ENCODE measurements at regions not wholly inside any gene's neighbourhood (a gene's known extent, or its start where the extent isn't known, plus 50 kb on each side); places are given as distances from the start of the nearest gene placed in this dataset.

DNA sequence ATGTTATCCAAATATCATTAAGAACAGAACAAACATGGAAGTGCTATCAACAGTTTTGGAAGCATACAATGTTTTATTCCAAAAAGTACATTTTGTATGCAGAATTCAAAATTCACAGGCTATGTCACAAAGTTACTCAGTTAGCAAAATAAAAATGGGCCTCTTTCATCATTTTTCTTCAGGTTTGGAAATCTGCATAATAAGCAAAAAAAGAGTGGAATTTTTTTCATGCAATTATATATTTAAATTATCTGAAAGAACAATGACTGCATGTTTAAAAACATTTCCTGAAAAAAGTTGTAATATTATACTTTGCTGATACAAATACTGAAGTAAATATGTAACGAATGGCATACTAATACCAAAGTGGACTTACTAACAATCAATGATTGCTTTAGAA, 161.2 kb upstream of the MBL2 start:
- DNase-seq = no peak

- DNase-seq = no peak
Observed at GRCh38 chr10:52927678-52928077, 155.1 kb upstream of the MBL2 start.

- DNase-seq = peak; percentile 59
Observed at GRCh38 chr10:52923520-52923919, 150.9 kb upstream of the MBL2 start.

DNA sequence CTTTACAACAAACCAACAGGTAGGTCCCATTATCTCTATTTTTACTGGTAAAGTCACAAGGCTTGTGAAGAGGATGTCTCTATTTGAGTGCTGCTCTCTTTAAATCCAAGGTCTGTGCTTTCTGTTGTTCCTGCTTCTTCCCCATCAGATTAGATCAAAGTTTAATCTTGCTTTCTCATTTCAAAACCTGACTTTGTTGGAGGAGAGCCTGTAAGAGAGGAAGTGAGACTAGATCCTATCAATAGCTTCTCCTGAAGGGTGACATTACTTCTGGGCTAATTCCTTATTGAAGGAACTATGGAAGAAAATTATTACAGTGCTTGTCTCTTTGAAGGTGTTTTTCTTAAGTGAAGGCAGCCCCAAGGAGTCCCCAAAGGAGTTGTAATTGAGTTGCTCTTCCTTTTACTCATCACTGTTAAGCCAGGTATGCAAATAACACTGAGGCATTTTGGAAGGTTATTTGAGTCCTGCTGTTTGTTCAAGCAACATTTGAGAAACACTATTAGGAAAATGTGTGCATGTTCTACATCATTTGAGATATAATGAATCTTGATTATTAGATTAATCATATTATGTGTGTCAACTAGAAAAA, 146.2 kb upstream of the MBL2 start:
- DNase-seq = no peak

- DNase-seq = no peak
Observed at GRCh38 chr10:52915391-52915790, 142.8 kb upstream of the MBL2 start.

DNA sequence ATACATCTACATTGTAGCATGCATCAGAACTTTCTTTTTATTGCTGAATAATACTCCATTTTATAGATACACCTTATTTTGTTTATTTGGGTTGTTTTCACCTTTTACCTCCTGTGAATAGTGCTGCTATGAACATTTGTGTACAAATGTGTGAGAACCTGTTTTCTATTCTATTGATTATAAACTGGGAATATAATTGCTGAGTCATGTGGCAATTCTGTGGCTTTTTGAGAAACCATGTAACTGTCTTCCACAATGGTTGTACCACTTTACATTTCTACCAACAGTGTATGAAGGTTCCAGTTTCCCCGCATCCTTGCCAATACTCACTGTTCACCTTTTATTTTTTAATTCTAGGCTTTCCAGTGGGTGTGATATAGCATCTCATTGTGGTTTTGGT, 138.6 kb upstream of the MBL2 start:
- DNase-seq = no peak

DNA sequence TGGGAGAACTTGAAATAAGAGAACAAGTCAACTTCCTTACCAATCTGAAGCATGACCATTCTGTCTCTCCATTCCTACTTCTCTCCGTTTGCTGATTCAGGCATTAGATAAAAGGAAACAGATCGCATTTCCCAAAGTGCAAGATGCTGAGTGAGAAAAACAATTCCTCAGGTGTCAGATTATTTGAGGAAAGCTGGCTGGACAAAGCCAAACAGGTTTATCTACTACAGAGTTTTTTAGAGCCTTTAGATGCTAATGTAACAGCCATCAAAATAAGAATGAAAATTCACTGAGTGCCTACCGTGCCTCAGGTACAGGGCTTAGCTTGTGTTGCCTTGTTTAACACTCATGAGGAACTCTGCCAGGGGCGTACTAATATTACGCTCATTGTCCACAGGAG, 135.9 kb upstream of the MBL2 start:
- DNase-seq = no peak

GRCh38 chr10:52906046-52906445, 133.5 kb upstream of the MBL2 start:
- DNase-seq = no peak

DNA sequence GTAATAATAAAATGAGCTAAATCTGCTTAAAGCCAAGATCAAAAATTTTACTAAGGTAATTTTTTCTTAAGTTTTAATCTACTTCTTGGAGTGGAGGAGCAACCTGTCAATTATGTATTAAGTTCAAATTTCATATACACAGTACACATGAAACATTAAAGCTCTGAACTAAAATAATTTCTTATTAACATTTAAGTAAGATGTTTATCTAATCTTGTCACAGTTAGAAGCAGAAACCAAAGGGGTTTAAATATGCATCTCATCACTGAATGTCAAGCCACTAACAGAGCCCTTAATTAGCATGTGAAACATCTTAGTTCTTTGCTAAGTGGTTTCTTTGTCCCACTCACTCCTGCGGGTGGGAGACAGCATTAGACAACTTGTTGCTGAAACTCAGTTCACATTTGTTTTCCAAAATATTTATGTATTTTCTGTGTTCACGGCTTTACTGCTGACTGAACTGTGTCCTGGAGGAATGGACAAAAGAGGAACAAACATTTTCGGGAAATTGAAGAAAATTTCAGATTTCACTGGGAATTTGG, 130.9 kb upstream of the MBL2 start:
- DNase-seq = no peak

DNA sequence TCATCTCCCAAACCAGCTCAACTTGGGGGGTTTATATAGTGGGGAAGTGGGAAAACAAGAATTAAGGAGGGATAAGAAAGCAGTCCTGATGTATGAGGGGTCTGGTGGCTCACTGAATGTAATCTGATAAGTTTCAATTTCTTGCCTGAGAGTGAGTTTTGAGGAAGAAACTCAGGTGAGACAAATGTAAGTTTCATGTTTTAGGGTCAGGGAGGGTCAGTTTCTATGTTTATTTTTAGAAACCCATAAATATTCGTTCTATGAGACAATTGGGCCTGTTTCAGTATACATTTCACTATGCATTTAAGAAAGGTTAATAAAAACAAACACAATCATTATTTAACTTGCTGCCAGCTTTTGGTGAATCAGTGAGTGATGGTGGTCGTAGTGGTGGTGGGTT, 128.0 kb upstream of the MBL2 start:
- no peak for DNase-seq

- DNase-seq = no peak
Observed at GRCh38 chr10:52897162-52897561, 124.6 kb upstream of the MBL2 start.

- DNase-seq = no peak
Observed at GRCh38 chr10:52895059-52895458, 122.5 kb upstream of the MBL2 start.

GRCh38 chr10:52890281-52890680, 117.7 kb upstream of the MBL2 start:
- DNase-seq = no peak

GRCh38 chr10:52889611-52890010, 117.0 kb upstream of the MBL2 start:
- DNase-seq = no peak

GRCh38 chr10:52883996-52884871, 111.7 kb upstream of the MBL2 start:
- peak; percentile 90 for DNase-seq

GRCh38 chr10:52879091-52879807, 106.7 kb upstream of the MBL2 start:
- DNase-seq = no peak

- DNase-seq = no peak
Observed at GRCh38 chr10:52877451-52877850, 104.9 kb upstream of the MBL2 start.

DNA sequence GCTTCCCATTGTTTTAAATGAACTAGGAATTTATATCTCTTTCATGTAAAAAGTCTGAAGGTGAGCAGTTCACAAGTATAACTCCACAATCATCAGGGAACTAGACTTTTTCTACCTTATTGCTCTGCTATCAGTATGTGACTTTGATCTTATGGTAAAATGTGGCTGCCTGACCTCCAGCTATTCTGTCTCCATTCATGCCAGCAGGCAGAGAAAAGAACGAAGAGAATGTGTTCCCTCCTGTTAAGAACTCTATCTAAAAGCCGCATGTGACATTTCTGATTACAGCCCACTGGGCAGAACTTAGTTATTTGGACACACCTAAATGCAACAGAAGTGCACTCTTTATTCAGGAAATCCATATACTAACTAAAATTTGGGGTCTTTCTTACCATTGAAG, 102.8 kb upstream of the MBL2 start:
- no peak for DNase-seq

DNA sequence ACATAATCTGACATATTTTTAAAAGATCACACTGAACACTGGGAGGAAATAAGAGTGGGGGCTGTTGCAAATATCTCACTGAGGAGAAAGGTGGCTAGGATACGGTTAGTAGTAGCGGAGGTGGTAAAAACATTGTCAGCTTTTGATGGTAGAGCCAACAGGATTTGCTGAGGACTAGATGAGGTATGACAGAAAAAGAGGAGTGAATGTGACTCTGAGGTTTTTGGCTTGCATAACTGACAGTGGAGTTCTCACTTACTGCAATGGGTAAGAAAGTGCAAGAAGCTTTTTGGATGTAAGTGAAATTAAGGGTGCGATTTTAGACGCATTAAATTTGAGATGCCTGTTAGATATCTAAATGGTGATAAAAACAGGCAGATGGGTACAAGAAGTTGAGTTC, 102.0 kb upstream of the MBL2 start:
- no peak for DNase-seq

DNA sequence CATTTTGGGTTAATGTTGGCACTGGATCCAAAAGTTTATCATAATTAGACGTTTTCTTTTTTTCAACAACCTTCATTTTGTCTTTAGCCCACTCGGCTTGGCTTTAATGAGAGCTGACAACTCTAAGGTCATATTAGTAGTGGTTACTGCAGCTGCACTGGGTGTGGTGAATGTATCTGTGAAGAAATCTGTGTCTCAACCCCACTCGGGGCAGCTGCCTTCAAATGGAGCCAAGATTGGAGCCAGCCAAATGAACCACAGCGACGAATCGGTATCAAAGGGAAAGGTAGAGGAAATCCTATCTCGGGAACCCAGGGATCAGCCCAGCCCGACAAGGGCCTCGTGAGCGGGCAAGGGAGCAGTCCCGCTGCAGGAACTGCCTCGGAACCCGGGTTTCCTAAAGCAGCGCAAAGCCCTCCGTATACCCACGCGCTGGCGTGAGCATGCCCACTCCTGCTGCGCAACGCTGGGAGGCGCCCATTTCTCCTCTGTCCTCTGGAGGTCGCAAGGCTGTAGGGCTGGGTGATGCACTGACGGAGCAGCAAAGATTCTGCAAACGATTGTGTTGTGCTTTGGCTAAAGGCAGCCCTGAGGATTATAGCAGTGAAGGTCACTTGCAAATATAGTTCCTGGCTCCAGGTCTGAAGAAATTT, 98.7 kb upstream of the MBL2 start:
- DNase-seq = no peak

GRCh38 chr10:52870562-52870961, 98.0 kb upstream of the MBL2 start:
- no peak for DNase-seq

DNA sequence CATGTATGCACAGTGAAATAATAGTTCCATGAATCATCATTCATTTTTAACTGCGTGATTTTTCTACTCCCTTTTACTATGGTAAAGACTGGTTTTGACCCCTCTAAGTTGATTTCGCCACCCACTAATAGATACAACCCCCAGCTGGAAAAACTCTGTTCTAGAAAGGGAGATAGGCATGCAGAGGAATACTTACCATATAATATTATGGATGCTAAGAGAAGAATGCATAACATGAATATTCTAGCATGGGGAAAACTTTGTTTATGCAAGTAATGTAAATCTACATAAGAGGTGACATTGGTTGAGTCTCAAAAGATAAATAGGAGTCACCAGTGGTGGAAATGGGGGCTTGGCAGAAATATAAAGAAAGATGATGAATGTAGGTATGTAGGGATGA, 97.3 kb upstream of the MBL2 start:
- DNase-seq = no peak

- no peak for DNase-seq
Observed at GRCh38 chr10:52865213-52865612, 92.6 kb upstream of the MBL2 start.

All from islet precursor cell (in vitro differentiated cells).